Endothelial cell of umbilical vein (primary cell): ENCODE measurements at regions not wholly inside any gene's neighbourhood (a gene's known extent, or its start where the extent isn't known, plus 50 kb on each side); places are given as distances from the start of the nearest gene placed in this dataset.

Experiments used
- BruUV-seq: library from RNA; stranded (reverse); fragments of 400-500 nt; replicated peaks from 2 replicates; lab custom pipeline; 2021; lab: Mats Ljungman, UMichigan
- CTCF ChIA-PET: fragments of 300-600, 350-600 bp; sonication (Branson Sonifier 250); formaldehyde crosslinking; loops from one replicate; lab custom pipeline; 2021; ENCODE audit warnings: antibody characterized with exemption, inconsistent platforms; lab: Charles Lee
- POLR2A ChIA-PET: fragments of 300-600, 350-600 bp; sonication (Branson Sonifier 250); formaldehyde crosslinking; loops from one replicate; lab custom pipeline; 2021; ENCODE audit warnings: antibody characterized with exemption, inconsistent platforms; lab: Charles Lee
- DNase-seq: peaks from one replicate; pipeline ENCODE4 v3.0.0-alpha.2; 2011; ENCODE audit warnings: low read depth, low spot score
- FAIRE-seq: peaks from 2 replicates; lab custom pipeline; 2011; peaks lifted over from hg19 to GRCh38; lab: Jason Lieb, UNC
- H2AFZ ChIP-seq: 2 replicates; pipeline ENCODE4 v1.6.0; 2012; ENCODE audit warnings: low read depth, low read length, control low read depth, inconsistent platforms
- H3K27ac ChIP-seq: 2 replicates; pipeline ENCODE4 v1.5.1; 2011; ENCODE audit warnings: low read depth, mild to moderate bottlenecking, control low read depth, low read length, moderate library complexity; ENCODE audit not compliant: insufficient read depth
- H3K27me3 ChIP-seq, 2 experiments: 2 replicates each; pipeline versions ENCODE4 v1.6.0 to v1.6.1; 2011; ENCODE audit warnings: low read length in 2 of 2, mixed read lengths in 1 of 2; ENCODE audit not compliant: control insufficient read depth in 2 of 2, insufficient read depth in 2 of 2
- H3K36me3 ChIP-seq, 2 experiments: 2 replicates in 1 of 2; 3 replicates in 1 of 2; pipeline ENCODE4 v1.5.1; 2011; ENCODE audit warnings: low read length in 2 of 2, mild to moderate bottlenecking in 1 of 2, moderate library complexity in 1 of 2; ENCODE audit not compliant: control insufficient read depth in 2 of 2, insufficient read depth in 2 of 2; ENCODE audit errors: extremely low read depth in 1 of 2
- H3K4me1 ChIP-seq: 3 replicates; pipeline ENCODE4 v1.5.1; 2011; ENCODE audit warnings: mild to moderate bottlenecking, low read length; ENCODE audit not compliant: control insufficient read depth, insufficient read depth; ENCODE audit errors: extremely low read depth
- H3K4me2 ChIP-seq: 2 replicates; pipeline ENCODE4 v1.6.1; 2011; ENCODE audit warnings: low read length, control low read depth, mixed read lengths; ENCODE audit not compliant: insufficient read depth
- H3K4me3 ChIP-seq, 3 experiments: fragments of 200-600 bp in 1 of 3; sonication (generic), shearing (Covaris generic) in 1 of 3; replicated peaks in 1 of 3; 2 replicates each; pipeline ENCODE4 v1.5.1; 2011 to 2016; ENCODE audit warnings: control low read depth in 3 of 3, low read length in 3 of 3, mild to moderate bottlenecking in 2 of 3, inconsistent platforms in 1 of 3, low read depth in 1 of 3, moderate library complexity in 1 of 3; ENCODE audit not compliant: insufficient read depth in 1 of 3
- H3K79me2 ChIP-seq: 2 replicates; pipeline ENCODE4 v1.6.0; 2012; ENCODE audit warnings: low read length, inconsistent platforms; ENCODE audit not compliant: control insufficient read depth, insufficient read depth
- H3K9ac ChIP-seq: replicated peaks from 2 replicates; pipeline ENCODE3; 2011; ENCODE audit warnings: low read length, control low read depth; ENCODE audit not compliant: insufficient read depth; ENCODE audit errors: extremely low read depth
- H3K9me1 ChIP-seq: replicated peaks from 3 replicates; pipeline ENCODE4 v1.6.0; 2011; ENCODE audit warnings: mild to moderate bottlenecking, low read length; ENCODE audit not compliant: control insufficient read depth, insufficient read depth; ENCODE audit errors: extremely low read depth
- H3K9me3 ChIP-seq: replicated peaks from 2 replicates; pipeline ENCODE4 v1.5.1; 2012; ENCODE audit warnings: low read length, inconsistent platforms; ENCODE audit not compliant: control insufficient read depth, insufficient read depth
- H4K20me1 ChIP-seq: replicated peaks from 2 replicates; pipeline ENCODE3; 2011; ENCODE audit warnings: mild to moderate bottlenecking, low read length; ENCODE audit not compliant: control insufficient read depth, insufficient read depth; ENCODE audit errors: extremely low read depth
- EZH2 ChIP-seq: IDR thresholded peaks from 2 replicates; pipeline ENCODE4 v1.6.1; 2012; ENCODE audit warnings: borderline replicate concordance, low read depth, mild to moderate bottlenecking, moderate library complexity, low read length, inconsistent platforms; ENCODE audit not compliant: severe bottlenecking
- FOS ChIP-seq: IDR thresholded peaks from 2 replicates; pipeline ENCODE4 v1.6.1; 2011; ENCODE audit warnings: mild to moderate bottlenecking, low read length, moderate library complexity, borderline replicate concordance; ENCODE audit not compliant: insufficient read depth
- GATA2 ChIP-seq: IDR thresholded peaks from 2 replicates; pipeline ENCODE4 v1.7.0; 2011; ENCODE audit warnings: low read depth, mild to moderate bottlenecking, moderate library complexity, mixed read lengths, low read length; ENCODE audit not compliant: insufficient read length, insufficient read depth
- JUN ChIP-seq: IDR thresholded peaks from 2 replicates; pipeline ENCODE4 v1.6.1; 2011; ENCODE audit warnings: borderline replicate concordance, low read depth; ENCODE audit not compliant: insufficient read length, insufficient read depth
- MYC ChIP-seq: IDR thresholded peaks from one replicate; pipeline ENCODE4 v1.6.1; 2011; ENCODE audit warnings: mild to moderate bottlenecking, low read depth, low read length
- POLR2A ChIP-seq: IDR thresholded peaks from 2 replicates; pipeline ENCODE4 v1.6.1; 2012; ENCODE audit warnings: low read depth, mild to moderate bottlenecking, control low read depth, low read length
- POLR2AphosphoS5 ChIP-seq: IDR thresholded peaks from 2 replicates; pipeline ENCODE4 v1.6.1; 2012; ENCODE audit warnings: low read depth, mild to moderate bottlenecking, control low read depth, low read length, moderate library complexity; ENCODE audit not compliant: insufficient read depth
- dilution Hi-C: fragments of 300-500 bp; cut with MboI; formaldehyde crosslinking; loops from one replicate; pipeline ENCODE4 v1.15.0; 2019; ENCODE audit warnings: low sequenced_read_pairs; ENCODE audit not compliant: extremely low pct_ligation_motif_present
- intact Hi-C: fragments of 100-400 bp; cut with micrococcal nuclease; formaldehyde crosslinking; loops from one replicate; pipeline ENCODE4 v1.10.0; 2022
- TF ChIP-seq, protein P1 (sequence below), 2 donors: IDR thresholded peaks; 1 replicate in 1 of 2; 2 replicates in 1 of 2; pipeline ENCODE4 v1.5.1; 2011; ENCODE audit warnings: low read length in 2 of 2, mild to moderate bottlenecking in 2 of 2, moderate library complexity in 2 of 2, control low read depth in 1 of 2, inconsistent platforms in 1 of 2, low read depth in 1 of 2; ENCODE audit not compliant: insufficient read depth in 1 of 2; ENCODE audit errors: extremely low read depth in 1 of 2
- TF ChIP-seq, protein P2 (sequence below): IDR thresholded peaks from 2 replicates; pipeline ENCODE4 v1.6.1; 2011; ENCODE audit not compliant: insufficient read depth, insufficient read length

GRCh38 chr3:162112719-162113118 is 616.1 kb downstream of the OTOL1 start:
- FAIRE-seq (no peak), DNase-seq (no peak)
- Histone ChIP-seq H3K9me1 (no peaks in the 10 kb centered on the region), H3K9ac (no peak overlapping the region), H3K36me3 (no peaks in the 10 kb centered on the region), H3K4me1 (no peaks in the 10 kb centered on the region), H3K9me3 (no peaks in the 10 kb centered on the region), H4K20me1 (no peaks in the 10 kb centered on the region), H3K79me2 (no peaks in the 10 kb centered on the region), H3K4me2 (no peak overlapping the region), H3K4me3 (no peak overlapping the region), H2AFZ (no peak overlapping the region), H3K27ac (no peak overlapping the region), H3K27me3 (no peaks in the 10 kb centered on the region)
- POLR2A ChIA-PET = no interaction called here
- CTCF ChIA-PET = no interaction called here
- TF ChIP-seq, protein P1, sequence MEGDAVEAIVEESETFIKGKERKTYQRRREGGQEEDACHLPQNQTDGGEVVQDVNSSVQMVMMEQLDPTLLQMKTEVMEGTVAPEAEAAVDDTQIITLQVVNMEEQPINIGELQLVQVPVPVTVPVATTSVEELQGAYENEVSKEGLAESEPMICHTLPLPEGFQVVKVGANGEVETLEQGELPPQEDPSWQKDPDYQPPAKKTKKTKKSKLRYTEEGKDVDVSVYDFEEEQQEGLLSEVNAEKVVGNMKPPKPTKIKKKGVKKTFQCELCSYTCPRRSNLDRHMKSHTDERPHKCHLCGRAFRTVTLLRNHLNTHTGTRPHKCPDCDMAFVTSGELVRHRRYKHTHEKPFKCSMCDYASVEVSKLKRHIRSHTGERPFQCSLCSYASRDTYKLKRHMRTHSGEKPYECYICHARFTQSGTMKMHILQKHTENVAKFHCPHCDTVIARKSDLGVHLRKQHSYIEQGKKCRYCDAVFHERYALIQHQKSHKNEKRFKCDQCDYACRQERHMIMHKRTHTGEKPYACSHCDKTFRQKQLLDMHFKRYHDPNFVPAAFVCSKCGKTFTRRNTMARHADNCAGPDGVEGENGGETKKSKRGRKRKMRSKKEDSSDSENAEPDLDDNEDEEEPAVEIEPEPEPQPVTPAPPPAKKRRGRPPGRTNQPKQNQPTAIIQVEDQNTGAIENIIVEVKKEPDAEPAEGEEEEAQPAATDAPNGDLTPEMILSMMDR (IDR thresholded peaks at IDR 0.05; ENCODE audit: extremely low read depth in 1 of 2, insufficient read depth in 1 of 2, low read depth in 1 of 2, low read length in 2 of 2) = no peak
- TF ChIP-seq MYC (no peak), JUN (no peak), FOS (no peak), EZH2 (no peak), POLR2A (no peak), GATA2 (no peak), POLR2AphosphoS5 (no peak)
- TF ChIP-seq, protein P2, sequence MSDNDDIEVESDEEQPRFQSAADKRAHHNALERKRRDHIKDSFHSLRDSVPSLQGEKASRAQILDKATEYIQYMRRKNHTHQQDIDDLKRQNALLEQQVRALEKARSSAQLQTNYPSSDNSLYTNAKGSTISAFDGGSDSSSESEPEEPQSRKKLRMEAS = no peak
- dilution Hi-C loops = no loop called here
- no TSS peak for BruUV-seq
- intact Hi-C loops = no loop called here
